ENCODE measurements at regions not wholly inside any gene's neighbourhood (a gene's known extent, or its start where the extent isn't known, plus 50 kb on each side); places are given as distances from the start of the nearest gene placed in this dataset.

DNA sequence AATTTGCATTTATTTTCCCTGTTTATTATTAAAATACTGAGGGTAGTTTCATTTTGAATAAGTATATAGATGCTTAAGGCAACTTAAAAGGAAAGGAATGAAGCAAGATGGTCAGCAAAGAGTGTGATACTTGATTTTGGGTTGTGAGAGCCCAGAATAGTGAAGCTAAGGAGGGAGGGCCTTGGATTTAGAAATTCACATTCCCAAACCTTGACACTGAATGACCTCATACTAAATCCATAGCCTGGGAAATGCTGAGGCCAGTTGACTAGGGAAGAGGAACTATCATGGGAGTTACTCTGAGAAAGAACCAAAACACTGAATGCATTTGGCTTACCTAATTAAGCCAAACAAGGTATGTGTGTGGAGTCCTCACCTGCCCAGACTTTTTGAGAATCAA is 292.5 kb downstream of the SPATA31D1 start:
- Histone ChIP-seq H3K27me3 (ENCODE audit: control insufficient read depth in 1 of 2, insufficient read depth in 2 of 2, low read length in 2 of 2) (no peaks in the 10 kb centered on the region), H3K9ac (ENCODE audit: low read depth in 1 of 2, low read length in 2 of 2) (no peak overlapping the region), H3K27ac (ENCODE audit: low read depth, low read length) (no peak overlapping the region), H3K9me3 (ENCODE audit: control insufficient read depth in 1 of 2, low read length in 2 of 2) (no peaks in the 10 kb centered on the region), H3K4me3 (ENCODE audit: low read depth in 1 of 2, low read length in 2 of 2) (no peak overlapping the region), H3K4me1 (ENCODE audit: control insufficient read depth in 1 of 2, insufficient read depth in 2 of 2, low read length in 2 of 2) (no peaks in the 10 kb centered on the region), H3K36me3 (ENCODE audit: control insufficient read depth in 1 of 2, insufficient read depth in 2 of 2, low read length in 2 of 2) (no peaks in the 10 kb centered on the region)

DNA sequence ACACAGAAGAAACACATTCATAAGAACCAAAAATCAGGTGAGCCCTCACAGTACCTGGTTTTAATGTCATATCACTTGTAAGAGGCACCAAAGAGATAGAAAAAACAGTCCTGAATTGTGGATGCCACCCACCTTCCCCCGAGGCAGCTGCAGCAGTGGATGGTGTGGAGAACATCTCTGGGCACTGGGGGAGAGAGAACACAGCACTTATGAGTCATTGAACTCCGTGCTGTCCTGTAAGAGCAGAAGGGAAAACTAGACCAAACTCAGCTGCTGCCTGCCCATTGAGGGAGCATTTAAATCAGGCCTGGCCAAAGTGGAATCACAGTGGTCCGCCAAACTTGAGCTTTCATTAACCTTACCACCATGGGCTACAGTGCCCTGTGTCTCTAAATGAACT is 296.2 kb downstream of the SPATA31D1 start:
- H3K4me1 ChIP-seq (ENCODE audit: control insufficient read depth in 1 of 2, insufficient read depth in 2 of 2, low read length in 2 of 2), result no peaks in the 10 kb centered on the region
- no peaks in the 10 kb centered on the region for H3K9me3 ChIP-seq (ENCODE audit: control insufficient read depth in 1 of 2, low read length in 2 of 2)
- no peak overlapping the region for H3K27ac ChIP-seq (ENCODE audit: low read depth, low read length)
- no peak overlapping the region for H3K4me3 ChIP-seq (ENCODE audit: low read depth in 1 of 2, low read length in 2 of 2)
- H3K27me3 ChIP-seq (ENCODE audit: control insufficient read depth in 1 of 2, insufficient read depth in 2 of 2, low read length in 2 of 2), result no peaks in the 10 kb centered on the region
- no peak overlapping the region for H3K9ac ChIP-seq (ENCODE audit: low read depth in 1 of 2, low read length in 2 of 2)
- H3K36me3 ChIP-seq (ENCODE audit: control insufficient read depth in 1 of 2, insufficient read depth in 2 of 2, low read length in 2 of 2), result no peaks in the 10 kb centered on the region

- H3K36me3 ChIP-seq (ENCODE audit: control insufficient read depth in 1 of 2, insufficient read depth in 2 of 2, low read length in 2 of 2), result no peaks in the 10 kb centered on the region
- H3K27ac ChIP-seq (ENCODE audit: low read depth, low read length), result no peak overlapping the region
- H3K4me1 ChIP-seq (ENCODE audit: control insufficient read depth in 1 of 2, insufficient read depth in 2 of 2, low read length in 2 of 2), result no peaks in the 10 kb centered on the region
- H3K4me3 ChIP-seq (ENCODE audit: low read depth in 1 of 2, low read length in 2 of 2), result no peak overlapping the region
- H3K27me3 ChIP-seq (ENCODE audit: control insufficient read depth in 1 of 2, insufficient read depth in 2 of 2, low read length in 2 of 2), result no peaks in the 10 kb centered on the region
- no peaks in the 10 kb centered on the region for H3K9me3 ChIP-seq (ENCODE audit: control insufficient read depth in 1 of 2, low read length in 2 of 2)
- no peak overlapping the region for H3K9ac ChIP-seq (ENCODE audit: low read depth in 1 of 2, low read length in 2 of 2)
Measured at GRCh38 chr9:82295181-82295580, 306.6 kb downstream of the SPATA31D1 start.

- Histone ChIP-seq H3K27me3 (ENCODE audit: control insufficient read depth in 1 of 2, insufficient read depth in 2 of 2, low read length in 2 of 2) (no peaks in the 10 kb centered on the region), H3K4me1 (ENCODE audit: control insufficient read depth in 1 of 2, insufficient read depth in 2 of 2, low read length in 2 of 2) (no peaks in the 10 kb centered on the region), H3K9me3 (ENCODE audit: control insufficient read depth in 1 of 2, low read length in 2 of 2) (peaks cover 0 to 3% of the 10 kb centered on the region in 2 donors), H3K27ac (ENCODE audit: low read depth, low read length) (no peak overlapping the region), H3K4me3 (ENCODE audit: low read depth in 1 of 2, low read length in 2 of 2) (no peak overlapping the region), H3K9ac (ENCODE audit: low read depth in 1 of 2, low read length in 2 of 2) (no peak overlapping the region), H3K36me3 (ENCODE audit: control insufficient read depth in 1 of 2, insufficient read depth in 2 of 2, low read length in 2 of 2) (no peaks in the 10 kb centered on the region)
Measured at GRCh38 chr9:82299870-82300269, 311.3 kb downstream of the SPATA31D1 start.

DNA sequence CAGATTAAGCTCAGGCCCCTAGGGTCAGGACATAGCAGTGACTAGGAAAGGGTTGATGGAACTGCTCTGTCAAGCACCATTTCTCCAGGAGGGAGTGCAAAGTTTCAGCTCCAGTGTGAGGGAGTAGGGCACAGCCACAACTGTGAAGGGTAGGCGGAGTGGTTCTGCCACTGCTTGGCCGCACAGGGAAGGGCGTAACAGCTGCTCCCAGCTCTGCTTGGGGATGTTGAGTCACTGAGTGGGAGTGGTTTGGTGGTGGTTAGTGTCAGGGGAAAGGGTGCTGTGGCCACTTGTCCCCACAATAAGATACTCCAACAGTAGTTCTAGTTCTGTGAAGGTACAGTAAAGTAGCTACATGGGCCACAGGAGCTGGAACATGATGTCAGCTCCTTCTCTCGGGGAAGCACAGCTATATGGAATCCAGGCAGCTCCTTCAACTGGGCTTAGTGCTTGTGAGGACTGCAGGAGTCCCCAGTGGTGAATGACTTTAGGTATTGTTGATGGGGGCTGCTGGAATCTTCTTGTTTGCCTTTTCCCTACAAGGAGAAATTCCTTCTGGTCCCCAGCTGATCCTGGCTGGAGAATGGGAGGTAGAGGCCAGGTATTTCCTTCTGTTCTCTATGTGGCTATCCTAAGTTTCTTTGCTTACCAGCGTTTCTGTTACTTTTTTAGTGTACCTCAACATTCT is 314.5 kb downstream of the SPATA31D1 start:
- Histone ChIP-seq H3K9ac (ENCODE audit: low read depth in 1 of 2, low read length in 2 of 2) (no peak overlapping the region), H3K36me3 (ENCODE audit: control insufficient read depth in 1 of 2, insufficient read depth in 2 of 2, low read length in 2 of 2) (no peaks in the 10 kb centered on the region), H3K4me3 (ENCODE audit: low read depth in 1 of 2, low read length in 2 of 2) (no peak overlapping the region), H3K4me1 (ENCODE audit: control insufficient read depth in 1 of 2, insufficient read depth in 2 of 2, low read length in 2 of 2) (no peaks in the 10 kb centered on the region), H3K27me3 (ENCODE audit: control insufficient read depth in 1 of 2, insufficient read depth in 2 of 2, low read length in 2 of 2) (no peaks in the 10 kb centered on the region), H3K9me3 (ENCODE audit: control insufficient read depth in 1 of 2, low read length in 2 of 2) (peaks cover 0 to 3% of the 10 kb centered on the region in 2 donors), H3K27ac (ENCODE audit: low read depth, low read length) (no peak overlapping the region)

DNA sequence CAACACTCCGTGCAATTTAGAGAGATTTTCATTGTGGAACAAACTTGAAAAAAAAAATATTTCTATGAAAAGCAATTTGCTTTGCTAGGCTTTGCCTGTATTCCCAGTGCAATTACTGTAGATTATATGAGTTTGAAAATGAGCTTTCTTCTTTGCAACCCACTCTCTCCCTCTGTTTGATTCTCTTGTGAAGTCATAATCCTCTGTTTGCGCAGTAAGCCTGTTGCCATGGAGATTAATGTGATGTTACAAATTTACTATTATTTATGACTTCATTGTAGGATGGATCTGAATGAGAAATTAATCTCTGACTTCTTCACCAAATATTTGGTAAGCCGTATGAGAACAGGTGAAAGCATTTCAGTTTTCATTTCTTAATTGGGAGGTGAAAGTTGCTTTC is 320.3 kb downstream of the SPATA31D1 start:
- no peaks in the 10 kb centered on the region for H3K4me1 ChIP-seq (ENCODE audit: control insufficient read depth in 1 of 2, insufficient read depth in 2 of 2, low read length in 2 of 2)
- no peaks in the 10 kb centered on the region for H3K27me3 ChIP-seq (ENCODE audit: control insufficient read depth in 1 of 2, insufficient read depth in 2 of 2, low read length in 2 of 2)
- H3K36me3 ChIP-seq (ENCODE audit: control insufficient read depth in 1 of 2, insufficient read depth in 2 of 2, low read length in 2 of 2), result no peaks in the 10 kb centered on the region
- no peaks in the 10 kb centered on the region for H3K9me3 ChIP-seq (ENCODE audit: control insufficient read depth in 1 of 2, low read length in 2 of 2)
- no peak overlapping the region for H3K4me3 ChIP-seq (ENCODE audit: low read depth in 1 of 2, low read length in 2 of 2)
- H3K9ac ChIP-seq (ENCODE audit: low read depth in 1 of 2, low read length in 2 of 2), result no peak overlapping the region
- H3K27ac ChIP-seq (ENCODE audit: low read depth, low read length), result no peak overlapping the region

DNA sequence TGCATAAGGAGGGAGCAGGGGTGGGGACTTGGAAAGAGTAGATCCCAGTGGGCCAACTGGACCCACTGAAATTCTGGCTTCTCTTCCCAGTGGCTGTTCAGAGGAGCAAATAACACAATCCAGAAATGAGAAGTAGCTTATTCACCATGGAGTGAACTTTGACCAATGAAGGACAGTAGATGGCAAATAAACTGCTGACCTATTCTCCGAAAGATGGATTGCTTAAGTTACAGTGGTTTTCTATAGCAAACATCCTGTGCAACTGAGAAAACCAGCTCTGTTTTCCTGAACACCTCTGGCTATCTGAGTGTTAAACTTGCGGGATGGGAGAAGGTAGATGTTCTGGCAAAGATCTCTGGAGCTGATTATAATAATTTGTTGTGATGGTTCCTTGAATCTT is 325.1 kb downstream of the SPATA31D1 start:
- Histone ChIP-seq H3K27me3 (ENCODE audit: control insufficient read depth in 1 of 2, insufficient read depth in 2 of 2, low read length in 2 of 2) (no peaks in the 10 kb centered on the region), H3K27ac (ENCODE audit: low read depth, low read length) (no peak overlapping the region), H3K4me1 (ENCODE audit: control insufficient read depth in 1 of 2, insufficient read depth in 2 of 2, low read length in 2 of 2) (no peaks in the 10 kb centered on the region), H3K36me3 (ENCODE audit: control insufficient read depth in 1 of 2, insufficient read depth in 2 of 2, low read length in 2 of 2) (no peaks in the 10 kb centered on the region), H3K9me3 (ENCODE audit: control insufficient read depth in 1 of 2, low read length in 2 of 2) (no peaks in the 10 kb centered on the region), H3K4me3 (ENCODE audit: low read depth in 1 of 2, low read length in 2 of 2) (no peak overlapping the region), H3K9ac (ENCODE audit: low read depth in 1 of 2, low read length in 2 of 2) (no peak overlapping the region)

GRCh38 chr9:82320566-82320965 is 332.0 kb downstream of the SPATA31D1 start:
- no peaks in the 10 kb centered on the region for H3K36me3 ChIP-seq (ENCODE audit: control insufficient read depth in 1 of 2, insufficient read depth in 2 of 2, low read length in 2 of 2)

GRCh38 chr9:82325907-82326306 is 337.3 kb downstream of the SPATA31D1 start:
- Histone ChIP-seq H3K27me3 (ENCODE audit: control insufficient read depth in 1 of 2, insufficient read depth in 2 of 2, low read length in 2 of 2) (no peaks in the 10 kb centered on the region), H3K27ac (ENCODE audit: low read depth, low read length) (no peak overlapping the region), H3K9ac (ENCODE audit: low read depth in 1 of 2, low read length in 2 of 2) (no peak overlapping the region), H3K4me1 (ENCODE audit: control insufficient read depth in 1 of 2, insufficient read depth in 2 of 2, low read length in 2 of 2) (no peaks in the 10 kb centered on the region), H3K9me3 (ENCODE audit: control insufficient read depth in 1 of 2, low read length in 2 of 2) (peaks cover 3 to 5% of the 10 kb centered on the region in 2 donors), H3K4me3 (ENCODE audit: low read depth in 1 of 2, low read length in 2 of 2) (no peak overlapping the region), H3K36me3 (ENCODE audit: control insufficient read depth in 1 of 2, insufficient read depth in 2 of 2, low read length in 2 of 2) (no peaks in the 10 kb centered on the region)

More at GRCh38 chr9:82320566-82320965, 332.0 kb downstream of the SPATA31D1 start:
- H3K27me3 ChIP-seq (ENCODE audit: control insufficient read depth in 1 of 2, insufficient read depth in 2 of 2, low read length in 2 of 2), result no peaks in the 10 kb centered on the region
- no peaks in the 10 kb centered on the region for H3K4me1 ChIP-seq (ENCODE audit: control insufficient read depth in 1 of 2, insufficient read depth in 2 of 2, low read length in 2 of 2)
- no peak overlapping the region for H3K4me3 ChIP-seq (ENCODE audit: low read depth in 1 of 2, low read length in 2 of 2)
- peaks cover 1 to 3% of the 10 kb centered on the region in 2 donors for H3K9me3 ChIP-seq (ENCODE audit: control insufficient read depth in 1 of 2, low read length in 2 of 2)
- no peak overlapping the region for H3K9ac ChIP-seq (ENCODE audit: low read depth in 1 of 2, low read length in 2 of 2)
- no peak overlapping the region for H3K27ac ChIP-seq (ENCODE audit: low read depth, low read length)

DNA sequence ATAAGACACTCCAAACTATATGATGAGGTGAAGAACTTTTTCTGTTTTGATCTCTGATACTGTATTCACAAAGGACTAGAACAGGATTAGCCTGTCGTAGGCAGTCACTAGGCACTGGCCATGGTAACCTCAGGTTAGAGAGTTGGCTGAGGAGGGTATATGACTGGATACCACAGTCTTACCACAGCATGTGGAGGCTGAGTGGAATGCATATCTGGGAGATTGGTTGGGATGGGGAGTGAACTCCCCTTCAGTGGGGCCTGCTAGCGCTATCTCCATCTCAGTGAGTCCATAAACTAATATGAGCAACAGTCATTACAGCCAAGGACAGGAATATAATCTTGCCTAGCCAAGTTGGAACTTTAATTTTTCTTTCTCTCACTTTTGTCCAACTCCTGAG is 339.1 kb downstream of the SPATA31D1 start:
- Histone ChIP-seq H3K9ac (ENCODE audit: low read depth in 1 of 2, low read length in 2 of 2) (no peak overlapping the region), H3K9me3 (ENCODE audit: control insufficient read depth in 1 of 2, low read length in 2 of 2) (peaks cover 3 to 5% of the 10 kb centered on the region in 2 donors), H3K36me3 (ENCODE audit: control insufficient read depth in 1 of 2, insufficient read depth in 2 of 2, low read length in 2 of 2) (no peaks in the 10 kb centered on the region), H3K4me1 (ENCODE audit: control insufficient read depth in 1 of 2, insufficient read depth in 2 of 2, low read length in 2 of 2) (no peaks in the 10 kb centered on the region), H3K4me3 (ENCODE audit: low read depth in 1 of 2, low read length in 2 of 2) (no peak overlapping the region), H3K27me3 (ENCODE audit: control insufficient read depth in 1 of 2, insufficient read depth in 2 of 2, low read length in 2 of 2) (no peaks in the 10 kb centered on the region), H3K27ac (ENCODE audit: low read depth, low read length) (no peak overlapping the region)

Measured in duodenal mucosa (tissue), 2 donors.